SK-N-SH (cell line): ENCODE measurements at regions not wholly inside any gene's neighbourhood (a gene's known extent, or its start where the extent isn't known, plus 50 kb on each side); places are given as distances from the start of the nearest gene placed in this dataset.

Experiments
- CTCF ChIA-PET: fragments of 300-600, 350-600 bp; formaldehyde crosslinking; extraction: SDS; loops from one replicate; lab custom pipeline; 2021; lab: Yijun Ruan, JAX
- POLR2A ChIA-PET: fragments of 350-600 bp; sonication (Branson Sonifier 250); formaldehyde crosslinking; extraction: SDS; loops from one replicate; lab custom pipeline; 2020; ENCODE audit warnings: antibody characterized with exemption, inconsistent platforms; lab: Yijun Ruan, JAX
- DNase-seq: peaks from one replicate; pipeline ENCODE4 v3.0.0; 2012
- H2AFZ ChIP-seq: fragments of 200-600 bp; sonication (generic); 2 replicates; pipeline ENCODE4 v1.8.1; 2016; ENCODE audit warnings: antibody characterized with exemption, mild to moderate bottlenecking, low read depth
- H3F3A ChIP-seq: fragments of 200-600 bp; sonication (generic); replicated peaks from 2 replicates; pipeline ENCODE3; 2016; ENCODE audit warnings: antibody characterized with exemption, mild to moderate bottlenecking; ENCODE audit not compliant: insufficient read depth
- H3K27ac ChIP-seq, 2 experiments: fragments of 200-500 bp in 1 of 2; fragments of 200-600 bp in 1 of 2; sonication (Bioruptor generic) in 1 of 2; sonication (generic), shearing (Covaris generic) in 1 of 2; 2 replicates each; pipeline versions ENCODE4 v1.5.1 to v1.6.1; 2014 to 2016; ENCODE audit warnings: low read depth in 2 of 2, inconsistent platforms in 1 of 2, low read length in 1 of 2, mild to moderate bottlenecking in 1 of 2, mixed read lengths in 1 of 2
- H3K27me3 ChIP-seq: fragments of 200-600 bp; sonication (generic), shearing (Covaris generic); 2 replicates; pipeline ENCODE4 v1.6.1; 2016; ENCODE audit warnings: mixed run types; ENCODE audit not compliant: insufficient read depth
- H3K36me3 ChIP-seq, 2 experiments: fragments of 200-500 bp in 1 of 2; fragments of 200-600 bp in 1 of 2; sonication (Bioruptor generic) in 1 of 2; sonication (generic) in 1 of 2; replicated peaks in 1 of 2; 2 replicates each; pipeline versions ENCODE3 to v1.5.1; 2014 to 2016; ENCODE audit warnings: low read length in 1 of 2, mild to moderate bottlenecking in 1 of 2; ENCODE audit not compliant: insufficient read depth in 2 of 2, control insufficient read depth in 1 of 2
- H3K4me1 ChIP-seq, 2 experiments: fragments of 200-500 bp in 1 of 2; fragments of 200-600 bp in 1 of 2; sonication (Bioruptor generic) in 1 of 2; sonication (generic), shearing (Covaris generic) in 1 of 2; 2 replicates each; pipeline versions ENCODE4 v1.5.1 to v1.6.1; 2014 to 2016; ENCODE audit warnings: low read depth in 1 of 2, low read length in 1 of 2, mixed run types in 1 of 2; ENCODE audit not compliant: insufficient read depth in 2 of 2, control insufficient read depth in 1 of 2
- H3K4me2 ChIP-seq: fragments of 200-600 bp; sonication (generic), shearing (Covaris generic); 2 replicates; pipeline ENCODE4 v1.6.1; 2017; ENCODE audit warnings: mixed run types
- H3K4me3 ChIP-seq, 2 experiments: fragments of 200-500 bp in 1 of 2; fragments of 200-600 bp in 1 of 2; sonication (Bioruptor generic) in 1 of 2; sonication (generic), shearing (Covaris generic) in 1 of 2; 2 replicates each; pipeline versions ENCODE4 v1.5.1 to v1.8.1; 2014 to 2016; ENCODE audit warnings: low read depth in 2 of 2, inconsistent platforms in 1 of 2, low read length in 1 of 2, mild to moderate bottlenecking in 1 of 2, mixed read lengths in 1 of 2, moderate library complexity in 1 of 2
- H3K79me2 ChIP-seq: fragments of 200-600 bp; sonication (generic); 2 replicates; pipeline ENCODE4 v1.8.1; 2017; ENCODE audit warnings: mild to moderate bottlenecking; ENCODE audit not compliant: insufficient read depth
- H3K9ac ChIP-seq: fragments of 200-600 bp; sonication (generic); 2 replicates; pipeline ENCODE4 v1.6.1; 2017; ENCODE audit warnings: mixed run types
- H3K9me2 ChIP-seq: fragments of 200-600 bp; sonication (generic); 2 replicates; pipeline ENCODE4 v1.6.1; 2017; ENCODE audit warnings: mixed run types
- H3K9me3 ChIP-seq: fragments of 200-600 bp; sonication (generic); 2 replicates; pipeline ENCODE4 v1.6.1; 2017; ENCODE audit warnings: mixed run types, mild to moderate bottlenecking, moderate library complexity
- H4K20me1 ChIP-seq: fragments of 200-600 bp; sonication (generic); 2 replicates; pipeline ENCODE4 v1.6.1; 2017; ENCODE audit warnings: mild to moderate bottlenecking, mixed run types; ENCODE audit not compliant: insufficient read depth
- CHD2 ChIP-seq: fragments of 150-350 bp; IDR thresholded peaks from 2 replicates; pipeline ENCODE4 v1.6.1; 2018; ENCODE audit warnings: low read length; ENCODE audit not compliant: partially characterized antibody
- ELF1 ChIP-seq: IDR thresholded peaks from 2 replicates; pipeline ENCODE4 v1.4.0; 2012
- EP300 ChIP-seq, 2 experiments: IDR thresholded peaks; 2 replicates each; pipeline versions ENCODE4 v1.4.0 to v1.6.1; 2012; ENCODE audit warnings: borderline replicate concordance in 1 of 2, low read depth in 1 of 2, low read length in 1 of 2
- FOXJ3 ChIP-seq: sonication (generic); formaldehyde crosslinking; IDR thresholded peaks from 2 replicates; pipeline ENCODE4 v1.5.1; 2020; ENCODE audit warnings: mild to moderate bottlenecking, missing genetic modification reagents
- FOXM1 ChIP-seq: IDR thresholded peaks from 2 replicates; pipeline ENCODE4 v1.4.0; 2012; ENCODE audit warnings: low read depth, mild to moderate bottlenecking
- GABPA ChIP-seq: IDR thresholded peaks from 2 replicates; pipeline ENCODE4 v1.4.0; 2012; ENCODE audit warnings: low read depth, mild to moderate bottlenecking
- IRF3 ChIP-seq: fragments of 150-350 bp; IDR thresholded peaks from 2 replicates; pipeline ENCODE4 v1.6.1; 2016; ENCODE audit warnings: mild to moderate bottlenecking, low read depth, low read length
- JUND ChIP-seq: IDR thresholded peaks from 2 replicates; pipeline ENCODE4 v1.4.0; 2012
- MEF2A ChIP-seq: IDR thresholded peaks from 2 replicates; pipeline ENCODE4 v1.4.0; 2012; ENCODE audit warnings: low read depth, borderline replicate concordance
- NFIC ChIP-seq: IDR thresholded peaks from 2 replicates; pipeline ENCODE4 v1.4.0; 2012; ENCODE audit warnings: borderline replicate concordance
- PBX3 ChIP-seq: IDR thresholded peaks from 2 replicates; pipeline ENCODE4; 2012
- POLR2AphosphoS5 ChIP-seq: IDR thresholded peaks from 2 replicates; pipeline ENCODE4 v1.6.1; 2012; ENCODE audit warnings: low read depth, low read length
- RAD21 ChIP-seq: IDR thresholded peaks from 2 replicates; pipeline ENCODE4 v1.6.1; 2012; ENCODE audit warnings: mild to moderate bottlenecking, low read length
- REST ChIP-seq: IDR thresholded peaks from 2 replicates; pipeline ENCODE4 v1.6.1; 2012; ENCODE audit warnings: mild to moderate bottlenecking, low read depth, low read length, moderate library complexity
- RFX5 ChIP-seq: IDR thresholded peaks from 2 replicates; pipeline ENCODE4 v1.6.1; 2012; ENCODE audit warnings: mild to moderate bottlenecking, improper control_type of control experiment, low read length
- SMC3 ChIP-seq: IDR thresholded peaks from 2 replicates; pipeline ENCODE4 v1.6.1; 2012; ENCODE audit warnings: low read depth, low read length, improper control_type of control experiment
- USF1 ChIP-seq: IDR thresholded peaks from 2 replicates; pipeline ENCODE4 v1.4.0; 2012; ENCODE audit warnings: low read depth, borderline replicate concordance
- USF2 ChIP-seq: fragments of 150-350 bp; IDR thresholded peaks from 2 replicates; pipeline ENCODE4 v1.6.1; 2017; ENCODE audit warnings: antibody characterized with exemption, low read length, low read depth, borderline replicate concordance
- ZBTB33 ChIP-seq: IDR thresholded peaks from 2 replicates; pipeline ENCODE4 v1.4.0; 2012; ENCODE audit warnings: low read depth, borderline replicate concordance
- WGBS: methylation state at CpG from one replicate; pipeline ENCODE4 v1.1.6; 2017; ENCODE audit warnings: low lambda C conversion rate; 5-methylcytosine and 5-hydroxymethylcytosine counted together

GRCh38 chr7:156179872-156180390 lies 367.7 kb upstream of the SHH start:
- H3K9me2 ChIP-seq = no peaks in the 10 kb centered on the region
- no peaks in the 10 kb centered on the region for H3K79me2 ChIP-seq
- no peak for TF ChIP-seq FOXJ3 (CRISPR knock-in tag)
- no peak for TF ChIP-seq ELF1
- no peak for TF ChIP-seq NFIC
- no peak for TF ChIP-seq SMC3
- TF ChIP-seq IRF3 = no peak
- no peak for TF ChIP-seq FOXM1
- TF ChIP-seq MEF2A = no peak
- TF ChIP-seq USF2 = no peak
- no peak for TF ChIP-seq RAD21
- TF ChIP-seq GABPA = no peak
- TF ChIP-seq EP300 (IDR thresholded peaks at IDR 0.05; ENCODE audit: borderline replicate concordance in 1 of 2, low read depth in 1 of 2, low read length in 1 of 2) = no peak
- TF ChIP-seq RFX5 = no peak
- no peak for TF ChIP-seq CHD2
- TF ChIP-seq ZBTB33 = no peak
- no peak for TF ChIP-seq POLR2AphosphoS5
- TF ChIP-seq JUND = no peak
- no peak for TF ChIP-seq USF1
- no peak for TF ChIP-seq PBX3
- no peak for TF ChIP-seq REST
- H3F3A ChIP-seq = no peaks in the 10 kb centered on the region
- no peak overlapping the region for H3K27ac ChIP-seq
- H3K36me3 ChIP-seq = no peaks in the 10 kb centered on the region
- H3K27me3 ChIP-seq = peaks cover 64% of the 10 kb centered on the region
- no peak for DNase-seq
- WGBS = 8% methylated on average over 13 of the region's 13 CpGs
- no peaks in the 10 kb centered on the region for H3K9me3 ChIP-seq
- H3K4me1 ChIP-seq = no peaks in the 10 kb centered on the region
- no peak overlapping the region for H3K4me3 ChIP-seq
- no peak overlapping the region for H3K4me2 ChIP-seq
- CTCF ChIA-PET = interaction anchor here (1.6 kb wide), 1 partner anchor 11 kb away, joined by 4 read pairs; no protein-coding TSS in a partner anchor
- H3K9ac ChIP-seq = no peak overlapping the region
- no peaks in the 10 kb centered on the region for H4K20me1 ChIP-seq
- H2AFZ ChIP-seq = no peak overlapping the region
- POLR2A ChIA-PET = no interaction called here
